HG03108 (cell line): ENCODE measurements at regions not wholly inside any gene's neighbourhood (a gene's known extent, or its start where the extent isn't known, plus 50 kb on each side); places are given as distances from the start of the nearest gene placed in this dataset.

Experiments used
- ATAC-seq: cut with Tn5 transposase; IDR thresholded peaks from one replicate; pipeline ENCODE4 v1.9.1; 2021; ENCODE audit warnings: moderate library complexity; ENCODE audit not compliant: unreplicated experiment

DNA sequence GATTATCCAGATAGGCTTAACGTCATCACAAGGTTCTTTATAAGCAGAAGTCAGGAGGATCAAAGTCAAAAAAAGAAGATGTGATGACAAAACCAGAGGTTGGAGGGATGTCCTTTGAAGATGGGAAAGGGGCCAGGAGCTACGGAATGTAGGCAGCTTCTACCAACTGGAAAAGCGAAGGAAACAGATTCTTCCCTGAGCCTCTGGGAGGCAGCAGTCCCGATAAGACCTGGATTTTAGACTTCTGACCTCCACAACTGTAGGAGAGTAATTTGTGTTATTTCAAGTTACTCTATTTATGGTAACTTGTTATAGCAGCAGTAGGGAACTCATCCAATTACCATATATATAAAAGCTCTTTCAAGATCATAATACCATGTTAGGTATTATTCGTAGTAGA is 98.8 kb upstream of the MYCBP2 start:
- no peak for ATAC-seq

DNA sequence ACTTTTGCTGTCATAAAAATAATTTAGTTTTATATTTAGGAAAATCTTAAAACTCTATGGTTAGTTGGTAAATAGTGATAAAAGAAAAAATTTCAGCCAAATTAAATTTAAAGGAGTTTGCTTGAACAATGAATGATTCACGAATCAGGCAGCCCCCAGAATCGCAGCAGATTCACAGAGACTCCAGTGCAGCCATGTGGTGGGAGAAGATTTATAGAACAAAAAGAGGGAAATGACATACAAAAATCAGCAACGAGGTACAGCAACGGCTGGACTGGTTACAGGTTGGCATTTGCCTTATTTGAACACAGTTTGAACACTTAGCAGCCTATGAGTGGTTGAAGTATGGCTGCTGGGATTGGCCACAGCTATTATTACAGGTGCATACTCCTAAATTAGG is 96.4 kb upstream of the MYCBP2 start:
- ATAC-seq = no peak

DNA sequence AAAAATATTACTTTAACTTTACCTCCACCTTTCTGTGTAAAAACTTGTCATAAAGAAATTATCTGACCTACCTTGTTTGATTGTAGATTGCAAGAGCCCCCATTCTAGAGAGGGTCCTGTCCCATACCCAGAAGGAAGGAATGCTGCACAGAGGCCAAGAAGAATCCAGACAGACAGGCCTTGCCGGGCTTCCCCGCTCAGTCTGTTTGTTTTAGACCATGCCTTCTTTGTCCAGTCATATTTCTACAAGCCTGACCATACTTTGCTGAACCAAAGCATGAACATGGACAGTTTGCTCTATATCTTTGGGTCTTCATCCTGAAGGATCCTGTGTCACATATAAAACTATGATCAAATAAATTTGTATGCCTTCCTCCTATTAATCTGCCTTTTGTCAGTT is 95.8 kb upstream of the MYCBP2 start:
- no peak for ATAC-seq

DNA sequence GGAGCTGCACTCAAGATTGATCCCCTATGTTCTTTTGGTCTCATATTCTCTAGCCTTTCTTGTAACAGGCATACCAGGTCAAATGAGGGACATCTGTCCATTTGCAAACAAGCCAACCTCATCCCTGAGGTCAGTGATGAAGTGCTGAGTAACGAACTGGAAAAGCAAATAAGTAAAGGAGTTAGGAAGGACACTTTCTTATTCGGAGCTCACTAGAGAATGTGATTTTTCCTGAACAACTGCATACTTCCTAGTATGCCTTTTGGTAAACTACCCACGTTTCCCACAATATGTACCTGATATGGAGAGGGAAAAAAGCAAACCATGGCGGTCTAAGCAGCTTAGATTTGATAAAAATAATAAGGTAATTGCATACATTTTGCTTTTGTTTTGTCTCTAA is 91.0 kb upstream of the MYCBP2 start:
- no peak for ATAC-seq

DNA sequence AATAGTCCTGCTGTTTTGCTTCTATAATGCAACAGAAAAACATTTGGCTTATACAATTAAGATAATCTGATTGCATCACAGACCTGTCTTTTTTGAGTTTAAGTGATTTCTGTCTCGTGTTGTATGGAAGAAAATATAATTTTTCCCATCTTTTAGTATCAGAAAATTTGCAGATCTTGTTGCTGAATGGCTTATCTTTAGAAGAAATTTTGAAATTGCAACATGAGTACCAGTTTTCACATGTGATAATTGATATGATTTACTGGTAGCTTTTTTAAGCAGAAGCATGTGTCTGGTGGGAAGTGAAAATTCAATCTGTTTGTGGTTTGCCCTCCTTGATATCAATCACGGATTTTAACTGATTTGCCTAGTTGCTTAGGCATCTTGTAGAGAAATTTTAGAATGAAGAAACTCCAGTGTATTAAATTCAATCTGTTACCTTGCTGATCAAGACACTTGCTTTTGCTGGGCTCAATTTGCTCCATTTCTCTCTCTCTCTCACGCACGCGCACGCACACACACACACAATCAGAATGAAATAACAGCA is 89.8 kb upstream of the MYCBP2 start:
- ATAC-seq = no peak

DNA sequence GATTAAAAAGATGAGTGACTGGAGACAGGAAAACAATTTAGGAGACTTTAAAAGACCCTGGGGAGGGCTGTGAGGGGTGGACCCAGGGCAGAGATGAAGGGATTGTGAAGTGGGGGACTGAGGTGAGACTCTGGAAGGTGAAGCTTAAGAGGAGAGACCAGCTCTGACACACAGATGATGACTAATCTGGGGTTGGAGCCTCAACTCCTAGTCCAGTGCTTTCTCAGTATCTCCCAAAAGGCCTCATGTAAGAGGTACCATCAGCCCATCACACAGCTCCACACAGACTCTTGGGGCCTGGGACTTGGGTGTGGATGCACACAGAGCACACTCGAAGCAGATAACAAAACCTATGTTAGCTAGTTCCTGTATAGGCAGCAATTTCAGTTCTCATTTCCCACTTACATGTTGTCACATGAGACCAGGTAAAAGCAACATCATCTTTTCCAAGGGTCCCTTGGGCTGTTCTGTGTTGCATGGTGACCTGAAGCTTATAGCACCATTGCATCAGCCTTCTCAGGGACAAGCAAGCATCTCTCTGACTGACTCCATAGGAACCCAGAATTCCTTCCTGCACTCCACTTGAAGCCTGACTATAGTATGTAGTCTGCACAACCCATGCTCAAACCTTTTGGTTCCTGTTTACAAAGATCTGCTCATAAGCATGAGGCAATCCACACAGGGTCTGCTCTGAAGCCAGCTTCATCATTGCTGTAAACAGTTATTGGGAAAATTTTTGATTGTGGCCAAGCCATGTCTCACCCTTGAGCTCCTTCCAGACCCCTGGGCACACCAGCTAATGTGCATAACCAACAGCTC is 88.6 kb upstream of the MYCBP2 start:
- ATAC-seq = peak; percentile 76

DNA sequence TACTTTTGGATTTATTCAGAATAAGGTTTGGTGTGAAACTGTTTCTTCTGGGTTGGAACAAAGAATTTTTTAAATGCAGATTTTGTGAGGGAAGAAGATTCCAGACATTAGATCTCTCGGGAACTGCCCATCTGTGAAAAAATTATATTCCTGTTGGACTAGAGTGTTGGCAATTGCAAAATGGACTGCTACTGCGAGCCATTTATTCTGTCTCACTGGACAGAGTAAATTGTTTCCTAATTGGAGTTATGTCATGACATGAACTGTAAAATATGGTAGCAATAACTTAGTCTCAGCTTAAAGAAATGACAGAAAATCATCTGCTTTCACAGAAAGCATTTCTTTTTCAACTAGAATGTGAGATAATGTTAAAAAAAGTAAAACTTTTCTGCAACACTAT is 86.0 kb upstream of the MYCBP2 start:
- no peak for ATAC-seq

DNA sequence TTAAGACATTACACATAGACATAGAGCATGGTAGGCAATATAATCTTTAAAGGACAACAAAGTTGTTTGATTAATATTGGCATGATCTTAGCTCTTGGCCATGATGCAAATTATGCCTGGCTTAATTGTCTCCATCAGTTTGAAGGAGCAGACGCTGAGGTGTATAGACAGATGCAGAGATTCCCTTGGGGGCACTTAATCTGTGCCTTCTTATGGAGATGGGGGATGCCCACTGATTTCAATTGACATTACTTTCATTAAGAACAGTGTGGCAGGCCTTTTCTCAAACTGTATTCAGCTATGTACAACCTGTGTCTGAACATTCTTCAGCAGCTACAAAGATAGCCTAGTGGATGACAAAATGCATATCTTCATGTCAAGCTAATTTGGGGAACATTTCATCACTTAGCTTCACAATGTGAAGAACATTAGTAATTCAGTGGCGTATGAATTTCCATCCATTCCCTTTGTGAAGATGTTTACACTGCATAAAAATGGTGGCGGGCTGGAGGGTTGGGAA is 85.3 kb upstream of the MYCBP2 start:
- ATAC-seq = no peak

DNA sequence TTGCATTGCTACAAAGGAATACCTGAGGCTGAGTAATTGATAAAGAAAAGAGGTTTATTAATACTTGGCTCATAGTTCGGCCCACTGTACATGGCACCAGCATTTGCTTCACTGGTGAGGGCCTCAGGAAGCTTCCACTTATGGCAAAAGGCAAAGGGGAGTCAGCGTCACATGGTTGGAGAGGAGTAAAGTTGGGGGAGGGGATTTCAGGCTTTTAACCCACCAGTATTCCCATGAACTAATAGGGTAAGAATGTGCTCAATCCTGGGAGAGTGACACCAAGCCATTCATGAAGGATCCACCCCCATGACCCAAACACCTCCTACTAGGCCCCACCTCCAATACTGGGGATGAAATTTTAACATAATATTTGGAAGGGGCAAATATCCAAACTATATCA is 82.5 kb upstream of the MYCBP2 start:
- ATAC-seq = no peak

DNA sequence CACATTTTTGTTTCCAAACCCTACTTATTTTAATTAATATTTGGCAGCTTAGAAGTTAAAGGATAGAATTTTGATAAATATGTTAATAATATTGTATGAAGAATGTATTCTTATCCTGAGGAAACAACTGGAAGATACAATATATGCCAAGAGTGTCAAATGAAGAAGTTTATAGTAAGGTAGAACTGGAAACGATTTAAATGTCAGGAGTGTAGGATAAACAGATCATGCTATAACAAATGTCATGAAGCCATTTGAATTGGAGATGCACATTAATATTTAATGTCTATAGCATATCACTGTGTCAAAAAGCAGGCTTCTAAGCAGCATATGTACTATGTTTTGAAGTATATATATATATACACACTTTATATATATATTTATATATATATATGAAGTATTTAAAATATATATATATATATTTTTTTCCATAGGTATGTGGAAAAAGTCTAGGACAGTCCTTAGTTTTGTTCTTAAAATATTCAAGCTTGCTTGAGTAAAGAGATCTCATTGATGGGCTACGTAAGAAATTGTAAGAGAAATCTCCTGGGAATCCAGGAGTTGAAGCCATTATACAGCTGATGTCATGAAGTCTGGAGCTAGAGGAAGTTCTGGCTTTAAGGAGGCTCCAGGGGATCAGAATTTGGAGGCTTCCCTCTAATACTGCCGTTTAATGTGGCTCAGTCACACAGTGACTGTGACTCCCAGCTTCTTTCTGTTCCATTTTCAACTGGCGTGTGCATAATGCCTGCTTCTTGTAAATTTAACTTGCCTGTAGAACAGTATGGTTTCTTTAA is 79.9 kb upstream of the MYCBP2 start:
- ATAC-seq = no peak

DNA sequence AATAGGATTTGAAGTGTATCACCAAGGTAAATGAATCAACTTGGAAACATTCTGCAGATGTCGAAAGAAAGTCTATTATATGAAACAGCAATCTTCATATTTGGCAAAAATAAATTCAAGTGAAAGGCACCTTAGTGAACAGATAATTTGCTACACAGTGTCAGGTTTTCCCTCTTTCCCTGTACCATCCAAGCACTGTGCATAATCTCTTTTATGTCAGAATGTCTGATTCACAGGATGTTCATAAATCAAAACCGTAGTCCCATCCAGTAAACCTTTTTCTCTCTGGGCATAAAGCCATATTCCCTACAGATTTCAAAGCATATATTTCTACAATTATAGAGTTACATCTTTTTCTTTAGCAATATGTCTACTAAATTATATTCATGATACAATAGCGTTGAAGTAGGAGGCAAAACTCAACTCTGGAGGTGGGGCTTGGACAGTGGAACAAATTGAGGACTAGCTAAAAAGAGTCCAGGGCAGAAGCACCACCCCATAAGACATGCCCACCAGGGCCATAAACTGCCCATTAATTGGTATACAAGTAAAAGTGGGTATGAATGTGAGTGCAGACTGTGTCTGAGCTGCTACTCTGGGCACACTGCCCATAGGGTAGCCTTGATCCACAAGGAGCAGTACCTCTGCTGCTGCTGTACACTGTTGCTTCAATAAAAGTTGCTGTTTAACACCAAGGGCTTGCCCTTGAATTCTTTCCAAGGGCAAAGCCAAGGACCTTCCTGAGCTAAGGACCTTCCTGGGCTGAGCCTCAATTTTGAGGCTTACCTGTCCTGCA is 72.1 kb upstream of the MYCBP2 start:
- no peak for ATAC-seq

DNA sequence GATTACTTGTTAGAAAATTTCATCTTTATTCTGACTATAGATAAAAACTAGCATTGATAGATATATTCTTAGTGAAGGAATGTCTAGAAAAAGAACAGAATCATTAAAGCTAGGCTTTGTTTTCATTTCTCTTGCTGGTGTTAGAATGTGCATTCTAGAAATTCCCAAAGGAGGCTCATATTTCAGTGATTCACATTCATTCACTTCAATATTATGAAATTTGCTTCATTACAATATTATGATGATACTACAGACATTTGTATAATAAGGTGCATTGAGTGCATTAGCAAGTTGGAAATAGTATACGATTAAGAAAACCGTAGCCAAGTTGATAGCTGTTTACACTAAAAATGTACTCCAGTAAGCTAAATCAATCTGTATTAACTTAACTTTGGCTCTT is 70.7 kb upstream of the MYCBP2 start:
- no peak for ATAC-seq

DNA sequence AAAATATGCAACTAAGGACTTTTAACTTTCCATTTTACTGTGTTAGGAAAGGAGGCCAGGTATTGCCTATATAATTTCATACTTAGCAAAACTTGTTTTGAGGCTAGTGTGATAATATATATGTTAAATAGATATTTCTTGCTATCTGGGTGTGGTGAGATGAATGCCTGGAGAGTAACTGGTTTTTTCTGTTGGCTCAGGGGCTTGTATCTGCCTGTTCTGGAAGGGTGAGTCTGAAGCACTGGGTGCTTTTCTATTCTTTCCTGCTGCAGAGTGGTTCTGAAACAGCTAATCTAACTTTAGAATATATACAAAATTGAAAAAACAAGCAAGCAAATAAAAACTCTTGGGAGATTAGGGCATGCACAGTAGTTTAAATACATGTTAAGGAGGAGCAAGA is 64.6 kb upstream of the MYCBP2 start:
- ATAC-seq = no peak

DNA sequence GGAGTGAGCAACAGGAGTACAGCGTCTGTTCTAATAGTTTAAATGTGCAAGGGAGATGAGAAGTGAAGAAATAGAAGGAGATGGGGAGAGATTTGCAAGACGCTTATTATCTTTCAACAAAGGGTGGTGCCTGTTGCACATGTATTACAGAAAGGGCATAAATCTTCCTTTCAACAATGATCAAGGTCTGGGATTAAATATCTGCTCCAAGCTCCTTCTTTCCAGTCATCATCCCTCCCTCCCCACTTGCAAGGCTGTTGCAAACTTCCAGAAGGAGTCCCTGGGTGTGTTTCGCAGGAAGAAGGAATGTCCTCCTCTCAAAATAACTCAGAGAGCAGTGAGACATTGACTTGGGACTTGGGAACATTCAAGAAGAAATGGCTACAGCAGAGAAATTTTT is 63.5 kb upstream of the MYCBP2 start:
- ATAC-seq = no peak

DNA sequence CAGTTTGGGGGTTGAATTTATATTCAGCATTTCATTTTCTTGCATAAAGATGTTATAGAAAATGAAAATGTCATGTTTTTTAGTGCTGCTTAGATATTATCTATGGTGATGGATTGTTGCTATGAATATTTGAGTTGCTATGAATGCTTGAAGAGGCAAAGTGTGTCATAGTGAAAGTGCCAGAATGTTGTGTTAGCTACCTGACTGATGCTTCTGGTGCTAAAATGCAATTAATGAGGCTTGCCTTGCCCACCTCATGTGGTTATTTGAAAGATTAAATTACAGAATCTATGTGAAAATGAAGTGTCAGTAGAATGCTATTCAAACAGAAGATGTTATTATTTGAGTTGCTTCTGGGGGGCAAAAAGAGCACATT is 62.7 kb upstream of the MYCBP2 start:
- no peak for ATAC-seq

DNA sequence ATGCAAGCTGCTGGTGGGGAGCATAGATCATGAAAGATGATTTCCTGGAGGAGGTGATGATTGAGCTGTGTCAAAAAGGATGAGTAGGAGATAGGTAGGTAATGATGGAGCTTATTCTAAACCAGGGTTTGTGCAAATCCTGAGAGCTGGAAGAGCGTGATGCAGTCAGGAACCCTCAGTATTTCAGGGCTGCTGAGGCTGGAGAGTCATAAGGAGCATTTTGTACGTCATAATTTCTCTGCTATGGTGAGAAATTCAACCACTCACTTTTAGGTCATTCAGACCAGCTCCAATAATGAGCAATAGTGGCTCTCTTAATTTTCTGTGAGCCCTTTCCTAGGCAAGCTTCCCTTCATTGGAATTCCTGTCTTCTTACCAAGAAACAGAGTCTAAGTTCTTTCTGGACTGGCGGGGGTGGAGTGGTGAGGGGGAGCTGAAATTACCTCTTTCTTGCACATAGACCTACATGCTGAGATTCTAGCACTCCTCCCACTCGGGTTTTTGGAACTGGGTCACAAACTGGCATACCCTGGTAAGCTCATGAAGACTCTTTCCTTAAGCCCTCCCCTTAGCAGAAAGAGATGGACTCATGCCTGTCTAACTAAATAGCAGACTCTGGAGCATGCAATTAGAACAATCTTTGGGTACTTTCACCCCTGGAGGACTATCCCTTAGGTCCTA is 62.2 kb upstream of the MYCBP2 start:
- ATAC-seq = no peak

DNA sequence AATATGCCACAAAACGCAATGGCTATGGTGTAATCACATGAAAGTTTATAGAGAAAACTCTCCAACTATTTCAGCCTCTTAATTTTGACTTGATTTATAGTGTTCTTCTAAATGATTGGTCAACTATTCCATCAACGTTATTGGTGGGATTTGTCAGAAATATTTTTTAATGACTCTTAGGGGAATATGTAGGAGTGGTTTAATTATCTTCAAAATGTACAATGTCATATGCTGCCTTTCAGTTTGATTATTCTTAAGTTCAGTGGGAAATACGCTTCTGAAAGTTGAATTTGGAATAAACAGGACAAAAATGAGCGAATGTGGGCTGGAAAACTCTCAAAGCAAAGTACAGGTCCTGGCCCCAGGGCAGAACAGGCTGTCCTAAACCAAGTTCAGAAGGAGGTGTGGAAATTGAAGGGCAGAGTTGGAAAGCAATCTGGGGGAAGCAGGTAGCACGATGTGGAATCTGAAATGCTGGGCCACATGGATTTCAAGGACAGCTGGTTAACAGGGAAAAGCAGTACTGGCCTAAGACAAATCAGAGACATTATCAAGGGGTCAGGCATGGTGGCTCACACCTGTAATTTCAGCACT is 60.8 kb upstream of the MYCBP2 start:
- no peak for ATAC-seq

DNA sequence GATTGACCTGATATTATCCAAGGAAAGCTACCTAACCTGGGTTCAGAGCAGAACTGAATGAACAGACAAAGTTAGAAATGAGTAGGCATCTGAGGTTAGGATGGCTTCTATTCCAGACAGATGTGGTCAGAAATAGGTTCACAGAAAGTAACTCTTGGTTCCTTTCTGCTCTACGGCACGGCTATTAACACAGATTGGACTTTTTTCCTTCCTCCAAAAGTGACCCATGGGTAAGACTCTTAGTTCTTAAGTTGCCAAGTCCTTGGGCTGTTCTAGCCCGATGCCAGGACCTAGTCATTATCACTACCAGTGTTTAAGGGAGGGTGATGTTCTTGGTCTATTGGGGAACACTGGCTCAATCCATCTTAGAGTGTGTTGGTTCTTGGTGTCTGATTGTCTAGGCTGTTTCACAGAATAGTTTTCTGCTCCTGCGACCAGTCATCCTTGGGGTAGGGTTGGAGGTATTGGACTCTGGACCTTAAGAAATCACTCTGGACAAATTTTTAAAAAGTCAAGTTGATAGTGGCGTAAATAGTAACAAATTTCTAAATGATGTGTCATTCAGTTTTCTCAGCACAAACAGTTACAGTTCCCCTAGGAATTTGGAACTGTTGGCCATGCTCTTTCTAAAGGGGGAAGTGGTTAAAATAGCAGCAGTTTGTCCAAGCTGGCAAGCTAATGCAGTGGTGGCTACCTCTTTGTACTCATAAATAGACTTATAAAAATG is 60.1 kb upstream of the MYCBP2 start:
- ATAC-seq = no peak

DNA sequence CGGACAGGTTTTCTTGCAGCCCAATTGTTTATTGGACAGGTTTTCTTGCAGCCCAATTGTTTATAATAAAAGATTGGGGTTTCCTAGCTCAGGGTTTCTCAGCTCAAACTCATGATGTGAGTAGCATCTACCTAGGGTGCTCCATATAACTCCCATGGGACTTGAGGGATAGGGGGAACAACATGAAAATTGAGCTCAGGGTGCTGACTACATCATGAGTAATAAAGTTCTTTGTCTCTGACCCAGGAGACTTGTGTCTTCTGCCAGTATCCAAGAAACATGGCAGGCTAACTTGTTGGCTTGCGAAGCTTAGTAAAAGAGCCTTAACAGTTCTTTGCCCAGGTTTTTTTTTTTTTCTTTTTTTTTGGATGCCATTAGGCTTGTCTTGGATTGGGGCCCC is 59.2 kb upstream of the MYCBP2 start:
- ATAC-seq = no peak

DNA sequence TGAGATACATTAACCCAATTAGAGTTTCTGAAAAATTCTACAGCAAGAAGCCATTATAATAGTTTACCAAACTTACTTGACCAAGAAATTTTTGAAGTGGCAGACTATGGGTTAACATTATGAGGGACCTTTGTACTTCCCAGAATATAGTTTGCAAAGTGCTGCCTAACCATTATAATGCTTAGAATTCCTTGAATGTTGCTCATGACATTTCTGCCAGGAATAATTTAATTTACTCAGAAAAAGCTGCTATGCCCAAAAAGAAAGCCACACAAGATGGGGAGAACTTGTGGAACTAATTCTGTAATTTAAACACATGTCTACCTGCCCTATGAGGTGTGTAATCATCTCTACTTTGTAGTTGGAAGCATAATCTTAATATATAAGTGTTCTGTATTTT is 58.1 kb upstream of the MYCBP2 start:
- ATAC-seq = no peak
